ENCODE measurements at regions not wholly inside any gene's neighbourhood (a gene's known extent, or its start where the extent isn't known, plus 50 kb on each side); places are given as distances from the start of the nearest gene placed in this dataset.
A peak's percentile ranks its signal among the peaks of the same experiment; 100 is the strongest.
"Not testable (repeated sequence)": the region's sequence is repeated elsewhere in the genome, so short reads cannot be mapped to it uniquely, and the experiment has no call there.

GRCh38 chr4:106565727-106566126, 197.1 kb upstream of the GIMD1 start:
- no peak overlapping the region for H3K27ac ChIP-seq
- TF ChIP-seq CTCF (IDR thresholded peaks at IDR 0.05) = no peak
- no peak for DNase-seq (ENCODE audit: low spot score in 2 of 2)

DNA sequence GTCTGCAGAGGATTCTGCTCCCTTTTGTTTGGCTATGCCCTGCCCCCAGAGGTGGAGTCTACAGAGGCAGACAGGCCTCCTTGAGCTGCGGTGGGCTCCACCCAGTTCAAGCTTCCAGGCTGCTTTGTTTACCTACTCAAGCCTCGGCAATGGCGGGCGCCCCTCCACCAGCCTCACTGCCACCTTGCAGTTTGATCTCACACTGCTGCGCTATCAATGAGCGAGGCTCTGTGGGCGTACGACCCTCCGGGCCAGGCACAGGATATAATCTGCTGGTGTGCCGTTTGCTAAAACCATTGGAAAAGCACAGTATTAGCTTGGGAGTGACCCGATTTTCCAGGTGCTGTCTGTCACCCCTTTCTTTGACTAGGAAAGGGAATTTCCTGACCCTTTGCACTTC, 195.1 kb upstream of the GIMD1 start:
- H3K4me3 ChIP-seq; H3K4me1 ChIP-seq; H3K27me3 ChIP-seq; H3K9me3 ChIP-seq; DNase-seq (ENCODE audit: low spot score in 2 of 2); H3K27ac ChIP-seq; intact Hi-C loops (cut with DNase I); H3K36me3 ChIP-seq: not testable (repeated sequence)

More at GRCh38 chr4:106565727-106566126, 197.1 kb upstream of the GIMD1 start:
- intact Hi-C loops (cut with DNase I) = no loop called here
- no peak overlapping the region for H3K4me3 ChIP-seq
- no peaks in the 10 kb centered on the region for H3K36me3 ChIP-seq
- no peaks in the 10 kb centered on the region for H3K9me3 ChIP-seq
- H3K27me3 ChIP-seq = no peaks in the 10 kb centered on the region
- peaks cover 0 to 6% of the 10 kb centered on the region in 2 donors for H3K4me1 ChIP-seq

DNA sequence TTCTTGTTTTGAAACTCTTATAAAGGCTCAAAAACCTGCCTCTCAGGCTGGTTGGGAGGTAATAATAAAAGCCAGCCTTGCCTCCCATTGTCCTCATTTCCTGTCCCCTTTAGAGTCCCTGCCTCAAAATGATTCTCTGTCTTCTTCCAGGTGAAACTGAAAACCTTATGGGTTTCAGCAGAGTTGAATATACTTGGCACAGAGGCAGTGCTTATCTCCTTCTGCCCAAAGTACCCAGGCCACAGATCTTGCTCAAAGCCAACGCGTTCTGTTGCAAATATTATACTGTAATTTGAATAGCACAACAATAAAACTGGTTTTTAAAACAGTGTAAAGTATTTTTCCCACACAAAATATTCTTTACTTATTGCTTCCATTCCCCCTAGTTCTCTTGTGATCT, 183.1 kb upstream of the GIMD1 start:
- intact Hi-C loops (cut with DNase I) = no loop called here
- TF ChIP-seq CTCF (IDR thresholded peaks at IDR 0.05) = no peak
- Histone ChIP-seq H3K4me1 (no peaks in the 10 kb centered on the region), H3K27me3 (no peaks in the 10 kb centered on the region), H3K27ac (no peak overlapping the region), H3K36me3 (no peaks in the 10 kb centered on the region), H3K4me3 (no peak overlapping the region), H3K9me3 (peaks cover 0 to 5% of the 10 kb centered on the region in 2 donors)
- no peak for DNase-seq (ENCODE audit: low spot score in 2 of 2)

GRCh38 chr4:106548446-106549044, 180.0 kb upstream of the GIMD1 start:
- DNase-seq (ENCODE audit: low spot score in 2 of 2) = no peak
- Histone ChIP-seq H3K27me3 (no peaks in the 10 kb centered on the region), H3K4me3 (no peak overlapping the region), H3K4me1 (no peaks in the 10 kb centered on the region), H3K27ac (no peak overlapping the region), H3K36me3 (no peaks in the 10 kb centered on the region), H3K9me3 (peaks cover 0 to 5% of the 10 kb centered on the region in 2 donors)
- intact Hi-C loops (cut with DNase I) = no loop called here
- no peak for TF ChIP-seq CTCF (IDR thresholded peaks at IDR 0.05)

DNA sequence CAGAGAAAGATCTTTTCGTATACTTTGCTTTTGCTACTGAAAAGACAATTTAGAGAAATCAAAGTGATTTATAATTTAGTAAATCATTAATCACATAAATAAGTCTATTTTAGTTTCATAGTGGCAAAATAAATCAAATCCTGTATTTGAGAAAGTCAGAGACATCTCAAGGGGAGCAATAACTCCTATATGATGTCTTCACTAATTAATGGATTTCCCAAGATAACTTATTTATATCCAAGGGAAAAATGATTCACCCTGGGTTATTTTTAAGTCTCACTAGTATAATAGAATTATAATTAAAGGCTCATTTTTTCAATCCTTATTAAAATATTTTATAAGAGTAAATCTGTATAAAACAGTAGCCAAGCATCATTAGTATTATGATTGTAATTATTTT, 177.8 kb upstream of the GIMD1 start:
- TF ChIP-seq CTCF (IDR thresholded peaks at IDR 0.05) = no peak
- Histone ChIP-seq H3K9me3 (peaks cover 0 to 5% of the 10 kb centered on the region in 2 donors), H3K27me3 (no peaks in the 10 kb centered on the region), H3K36me3 (no peaks in the 10 kb centered on the region), H3K27ac (no peak overlapping the region), H3K4me3 (no peak overlapping the region), H3K4me1 (no peaks in the 10 kb centered on the region)
- DNase-seq (ENCODE audit: low spot score in 2 of 2) = no peak
- intact Hi-C loops (cut with DNase I) = no loop called here

DNA sequence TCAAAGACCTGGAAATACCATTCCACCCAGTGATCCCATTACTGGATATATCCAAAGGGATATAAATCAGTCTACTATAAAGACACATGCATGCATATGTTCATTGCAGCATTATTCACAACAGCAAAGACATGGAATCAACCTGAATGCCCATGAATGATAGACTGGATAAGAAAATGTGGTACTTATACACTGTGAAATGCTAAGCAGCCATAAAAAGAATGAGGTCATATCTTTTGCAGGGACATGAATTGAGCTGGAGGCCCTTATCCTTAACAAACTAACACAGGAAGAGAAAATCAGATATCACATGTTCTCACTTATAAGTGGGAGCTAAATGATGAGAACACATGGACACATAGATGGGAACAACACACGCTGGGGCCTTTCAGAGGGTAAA, 174.0 kb upstream of the GIMD1 start:
- H3K4me1 ChIP-seq; H3K27ac ChIP-seq; H3K9me3 ChIP-seq; H3K36me3 ChIP-seq; DNase-seq (ENCODE audit: low spot score in 2 of 2); H3K27me3 ChIP-seq; H3K4me3 ChIP-seq; intact Hi-C loops (cut with DNase I): not testable (repeated sequence)

DNA sequence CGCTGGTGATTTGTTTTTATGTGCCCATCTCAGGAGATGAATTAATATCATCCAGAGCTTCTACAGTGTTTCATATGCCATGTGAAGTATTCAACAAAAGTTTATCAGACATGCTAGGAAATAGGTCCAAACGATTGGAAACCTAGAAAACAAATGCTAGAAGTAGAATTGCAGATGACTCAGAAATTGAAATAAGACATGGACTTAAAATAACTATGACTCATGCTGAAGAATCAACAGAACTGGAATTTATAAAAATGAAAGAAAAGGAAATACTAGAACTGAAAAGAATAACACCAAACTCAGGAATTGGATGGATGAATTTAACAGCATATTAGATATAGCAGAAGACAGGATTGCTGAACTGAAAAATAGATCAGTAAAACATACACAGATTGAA, 172.7 kb upstream of the GIMD1 start:
- Histone ChIP-seq H3K9me3 (no peaks in the 10 kb centered on the region), H3K27ac (peak overlapping the region in 1 of 2 donors; percentile 45), H3K27me3 (no peaks in the 10 kb centered on the region), H3K4me3 (no peak overlapping the region), H3K36me3 (no peaks in the 10 kb centered on the region), H3K4me1 (no peaks in the 10 kb centered on the region)
- intact Hi-C loops (cut with DNase I) = no loop called here
- TF ChIP-seq CTCF (IDR thresholded peaks at IDR 0.05) = no peak
- DNase-seq (ENCODE audit: low spot score in 2 of 2) = no peak

All from ascending aorta (tissue), 2 donors.